Panc1 (cell line): ENCODE measurements at regions not wholly inside any gene's neighbourhood (a gene's known extent, or its start where the extent isn't known, plus 50 kb on each side); places are given as distances from the start of the nearest gene placed in this dataset.

ENCODE experiments used
- ATAC-seq: fragments of 200-7000 bp; cut with Tn5 transposase; 2 replicates; pipeline ENCODE4 v1.9.1; 2020; ENCODE audit warnings: mild to moderate bottlenecking, moderate library complexity
- BruUV-seq: library from RNA; stranded (reverse); fragments of 400-500 nt; replicated peaks from 2 replicates; lab custom pipeline; 2021; lab: Mats Ljungman, UMichigan
- CTCF ChIA-PET: fragments of 300-600 bp; sonication (Branson Sonifier 250); formaldehyde crosslinking; loops from one replicate; lab custom pipeline; 2022; ENCODE audit warnings: antibody characterized with exemption; lab: Charles Lee
- POLR2A ChIA-PET: fragments of 300-600 bp; sonication (Branson Sonifier 250); formaldehyde crosslinking; loops from one replicate; lab custom pipeline; 2022; ENCODE audit warnings: antibody characterized with exemption; lab: Charles Lee
- DNase-seq: peaks from one replicate; pipeline ENCODE4 v3.0.0-alpha.2; 2010; ENCODE audit warnings: low read depth, low spot score
- H3K27ac ChIP-seq: 2 replicates; pipeline ENCODE4 v1.5.1; 2011; ENCODE audit warnings: mild to moderate bottlenecking, low read length, inconsistent platforms
- H3K27me3 ChIP-seq: fragments of 200-500 bp; sonication (Bioruptor generic); 2 replicates; pipeline ENCODE4 v1.6.0; 2014; ENCODE audit warnings: low read length, inconsistent platforms; ENCODE audit not compliant: control insufficient read depth, insufficient read depth
- H3K36me3 ChIP-seq: fragments of 200-500 bp; sonication (Bioruptor generic); 2 replicates; pipeline ENCODE4 v1.5.1; 2014; ENCODE audit warnings: inconsistent platforms, mild to moderate bottlenecking, low read length, moderate library complexity; ENCODE audit not compliant: control insufficient read depth, insufficient read depth
- H3K4me1 ChIP-seq: 2 replicates; pipeline ENCODE4 v1.5.1; 2011; ENCODE audit warnings: inconsistent platforms, mild to moderate bottlenecking, low read length, moderate library complexity; ENCODE audit not compliant: control insufficient read depth, insufficient read depth
- H3K4me3 ChIP-seq, 2 experiments: 2 replicates each; pipeline ENCODE4 v1.5.1; 2011 to 2012; ENCODE audit warnings: low read depth in 2 of 2, low read length in 2 of 2, mild to moderate bottlenecking in 2 of 2, inconsistent platforms in 1 of 2, moderate library complexity in 1 of 2
- H3K9me3 ChIP-seq: fragments of 200-500 bp; sonication (Bioruptor generic); 2 replicates; pipeline ENCODE4 v1.5.1; 2014; ENCODE audit warnings: low read depth, mild to moderate bottlenecking, inconsistent platforms, low read length, moderate library complexity; ENCODE audit not compliant: control insufficient read depth, insufficient read depth
- CTCF ChIP-seq: fragments of 450-650 bp; IDR thresholded peaks from 2 replicates; pipeline ENCODE4 v1.5.1; 2017; ENCODE audit warnings: mild to moderate bottlenecking
- POLR2AphosphoS5 ChIP-seq: IDR thresholded peaks from 2 replicates; pipeline ENCODE4 v1.6.1; 2012; ENCODE audit warnings: mild to moderate bottlenecking, low read depth, low read length, moderate library complexity
- REST ChIP-seq, 2 experiments: IDR thresholded peaks; 2 replicates each; pipeline ENCODE4 v1.6.1; 2011 to 2012; ENCODE audit warnings: low read depth in 2 of 2, control low read depth in 1 of 2, low read length in 1 of 2, mild to moderate bottlenecking in 1 of 2, moderate library complexity in 1 of 2; ENCODE audit not compliant: insufficient read depth in 1 of 2
- SIN3A ChIP-seq: IDR thresholded peaks from 2 replicates; pipeline ENCODE4 v1.6.1; 2012; ENCODE audit warnings: low read depth, mild to moderate bottlenecking, low read length, moderate library complexity, borderline replicate concordance; ENCODE audit not compliant: insufficient read depth
- TCF7L2 ChIP-seq: IDR thresholded peaks from 2 replicates; pipeline ENCODE4 v1.6.1; 2011; ENCODE audit warnings: mild to moderate bottlenecking, low read depth, low read length, inconsistent platforms
- in situ Hi-C: cut with HindIII; loops from 2 replicates; pipeline ENCODE4 v1.10.0; 2016; ENCODE audit warnings: low sequenced_read_pairs, low pct_unique_long_range_greater_than_20kb
- intact Hi-C: fragments of 100-400 bp; cut with micrococcal nuclease; formaldehyde crosslinking; loops from one replicate; pipeline ENCODE4 v1.10.0; 2022; ENCODE audit not compliant: unreplicated experiment

- in situ Hi-C loops, result no loop called here
- H3K27me3 ChIP-seq, result no peaks in the 10 kb centered on the region; the same call in 1 of the 2 replicates
- H3K9me3 ChIP-seq, result no peaks in the 10 kb centered on the region
- H3K4me3 ChIP-seq, result no peak overlapping the region
- H3K27ac ChIP-seq, result no peak overlapping the region
- ChIA-PET POLR2A (interaction anchor here (0.7 kb wide), 1 partner anchor 163 kb away, joined by 19 read pairs; no protein-coding TSS in a partner anchor), CTCF (no interaction called here)
- no peak for ATAC-seq
- intact Hi-C loops, result loop anchor here (5.0 kb wide), 1 partner anchor 114 kb away; no protein-coding TSS in a partner anchor
- H3K36me3 ChIP-seq, result no peaks in the 10 kb centered on the region
- no peak for DNase-seq
- peaks cover 3% of the 10 kb centered on the region; the same call in 1 of the 2 replicates for H3K4me1 ChIP-seq
- no TSS peak for BruUV-seq
- no peak for TF ChIP-seq TCF7L2
- no peak for TF ChIP-seq POLR2AphosphoS5
- TF ChIP-seq REST (IDR thresholded peaks at IDR 0.05; ENCODE audit: insufficient read depth in 1 of 2, low read depth in 2 of 2, low read length in 1 of 2), result no peak
- no peak for TF ChIP-seq SIN3A
- no peak for TF ChIP-seq CTCF
Measured at GRCh38 chr10:131658476-131659110, 242.2 kb upstream of the PPP2R2D start.

GRCh38 chr10:131660427-131660826 is 240.4 kb upstream of the PPP2R2D start:
- no TSS peak for BruUV-seq
- Histone ChIP-seq H3K36me3 (no peaks in the 10 kb centered on the region), H3K4me3 (no peak overlapping the region), H3K27ac (no peak overlapping the region), H3K27me3 (peaks cover 2% of the 10 kb centered on the region), H3K4me1 (no peaks in the 10 kb centered on the region; the same call in 1 of the 2 replicates), H3K9me3 (no peaks in the 10 kb centered on the region)
- intact Hi-C loops, result no loop called here
- ATAC-seq, result no peak
- ChIA-PET CTCF (no interaction called here), POLR2A (no interaction called here)
- TF ChIP-seq POLR2AphosphoS5, result no peak
- TF ChIP-seq SIN3A, result no peak
- no peak for TF ChIP-seq TCF7L2
- no peak for TF ChIP-seq CTCF
- TF ChIP-seq REST (IDR thresholded peaks at IDR 0.05; ENCODE audit: insufficient read depth in 1 of 2, low read depth in 2 of 2, low read length in 1 of 2), result no peak
- DNase-seq, result no peak
- in situ Hi-C loops, result no loop called here
